GM18505 (cell line): ENCODE measurements at regions not wholly inside any gene's neighbourhood (a gene's known extent, or its start where the extent isn't known, plus 50 kb on each side); places are given as distances from the start of the nearest gene placed in this dataset.

Experiments
- ATAC-seq: cut with Tn5 transposase; IDR thresholded peaks from one replicate; pipeline ENCODE4 v1.9.1; 2021; ENCODE audit not compliant: unreplicated experiment
- POLR2A ChIP-seq: IDR thresholded peaks from 4 replicates; pipeline ENCODE4 v1.6.1; 2011; ENCODE audit warnings: borderline replicate concordance; ENCODE audit not compliant: insufficient read depth, insufficient read length; ENCODE audit errors: extremely low read depth

- no peak for ATAC-seq
- no peak for TF ChIP-seq POLR2A
Observed at GRCh38 chr9:38157711-38158110, 88.7 kb upstream of the SHB start.

GRCh38 chr9:38154501-38155421 is 85.7 kb upstream of the SHB start:
- TF ChIP-seq POLR2A = no peak
- no peak for ATAC-seq

DNA sequence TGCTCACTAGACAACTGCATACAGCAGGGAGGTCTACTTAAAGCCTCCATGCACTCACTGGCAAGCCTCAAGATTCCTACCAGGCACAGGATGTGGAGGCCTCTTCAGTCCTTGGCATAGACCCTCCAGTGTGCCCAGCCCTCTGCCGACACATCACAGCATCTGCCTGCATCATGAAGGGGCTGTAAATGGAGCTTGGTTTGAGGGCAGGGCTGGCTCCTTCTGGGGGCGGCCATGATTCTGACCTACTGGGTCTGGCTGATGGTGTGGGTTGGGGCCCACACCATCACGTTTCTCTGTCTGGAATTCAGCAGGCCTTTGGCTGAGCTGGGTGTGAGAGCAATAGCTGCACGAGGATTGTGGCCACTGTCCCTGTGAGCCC is 84.9 kb upstream of the SHB start:
- no peak for ATAC-seq
- no peak for TF ChIP-seq POLR2A

- ATAC-seq = no peak
- TF ChIP-seq POLR2A = no peak
Observed at GRCh38 chr9:38153152-38153909, 84.3 kb upstream of the SHB start.

GRCh38 chr9:38149647-38150046 is 80.6 kb upstream of the SHB start:
- no peak for ATAC-seq
- TF ChIP-seq POLR2A = no peak

GRCh38 chr9:38146844-38147243 is 77.8 kb upstream of the SHB start:
- no peak for ATAC-seq
- no peak for TF ChIP-seq POLR2A

GRCh38 chr9:38145526-38146053 is 76.6 kb upstream of the SHB start:
- no peak for TF ChIP-seq POLR2A
- no peak for ATAC-seq

GRCh38 chr9:38144421-38144820 is 75.4 kb upstream of the SHB start:
- ATAC-seq = no peak
- no peak for TF ChIP-seq POLR2A

DNA sequence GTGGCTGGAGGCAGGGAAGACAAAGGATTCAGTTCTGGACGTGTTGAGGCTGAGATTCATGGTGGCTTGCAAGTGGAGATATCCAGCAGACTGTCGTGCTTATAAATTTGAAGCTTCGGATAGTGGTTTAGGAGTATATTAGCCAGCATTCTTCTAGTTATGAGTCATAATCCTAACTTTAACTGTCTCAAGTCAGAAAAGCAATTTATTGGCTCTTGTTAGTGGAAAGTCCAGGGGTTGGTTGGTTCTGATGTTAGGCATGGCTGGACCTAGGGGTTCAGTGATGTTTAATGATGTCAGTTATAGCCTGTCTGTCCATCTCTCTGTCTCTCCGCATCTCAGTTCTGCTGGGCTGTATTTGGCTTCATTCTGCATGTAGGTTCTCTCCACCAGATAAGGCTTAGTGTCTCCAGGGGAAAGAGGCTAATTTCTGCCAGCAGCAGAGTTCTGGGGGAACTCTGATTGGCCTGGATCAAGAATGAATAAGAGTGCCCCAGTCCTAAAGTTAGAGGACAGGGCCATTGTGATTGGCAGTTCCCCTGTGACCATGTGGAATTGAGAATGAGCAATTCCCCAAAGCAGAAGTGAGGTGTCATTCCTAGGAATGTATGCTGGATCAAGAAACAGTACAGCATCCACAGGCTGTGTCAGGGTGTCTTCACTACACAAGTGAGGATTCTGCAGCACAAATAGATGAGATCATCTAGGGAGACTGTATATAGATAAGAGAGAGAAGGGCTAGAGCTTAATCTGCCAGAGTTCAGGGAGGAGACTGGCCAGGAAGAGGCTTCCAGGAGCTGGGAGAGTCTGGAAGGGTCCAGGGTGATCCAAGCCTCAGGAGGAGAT is 72.9 kb upstream of the SHB start:
- no peak for ATAC-seq
- TF ChIP-seq POLR2A = no peak

DNA sequence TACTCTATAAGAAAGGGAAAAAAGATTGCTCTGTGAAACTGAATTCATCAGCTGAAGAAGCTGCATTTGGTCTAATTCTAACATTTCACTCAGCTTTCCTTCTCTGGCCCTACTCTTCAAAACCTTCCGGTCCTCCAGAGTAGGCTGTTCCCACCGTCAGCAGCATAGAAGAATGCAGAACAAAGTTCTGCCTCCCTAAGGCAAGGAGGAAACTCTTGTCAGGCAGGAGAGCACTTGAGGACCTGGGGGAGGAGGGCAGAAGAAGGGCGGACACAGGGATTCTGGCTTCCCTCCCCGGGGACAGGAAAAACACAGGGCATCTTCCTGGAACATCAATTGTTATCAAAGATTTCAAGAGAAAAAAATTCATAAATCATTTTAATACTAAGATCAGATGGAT is 69.2 kb upstream of the SHB start:
- no peak for TF ChIP-seq POLR2A
- ATAC-seq = no peak

DNA sequence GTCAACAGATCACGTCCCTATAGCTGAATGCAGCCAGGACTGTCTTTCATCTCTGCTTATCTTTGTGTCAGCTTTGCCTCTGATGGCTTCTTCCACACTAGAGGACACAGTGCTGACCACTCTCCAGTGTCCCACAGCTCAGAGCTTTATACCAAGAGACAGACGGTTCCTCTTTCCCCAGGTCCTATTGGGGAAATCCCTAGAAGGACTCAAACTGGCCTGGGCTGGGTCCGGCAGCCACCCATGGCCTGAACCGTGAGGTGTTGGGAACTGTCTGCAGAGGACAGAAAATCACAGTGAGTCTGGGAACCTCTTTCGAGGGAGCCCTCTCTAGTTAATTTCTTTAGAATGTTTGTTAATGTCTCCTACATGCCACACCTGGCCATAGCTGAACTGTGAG is 68.3 kb upstream of the SHB start:
- TF ChIP-seq POLR2A = no peak
- ATAC-seq = no peak

DNA sequence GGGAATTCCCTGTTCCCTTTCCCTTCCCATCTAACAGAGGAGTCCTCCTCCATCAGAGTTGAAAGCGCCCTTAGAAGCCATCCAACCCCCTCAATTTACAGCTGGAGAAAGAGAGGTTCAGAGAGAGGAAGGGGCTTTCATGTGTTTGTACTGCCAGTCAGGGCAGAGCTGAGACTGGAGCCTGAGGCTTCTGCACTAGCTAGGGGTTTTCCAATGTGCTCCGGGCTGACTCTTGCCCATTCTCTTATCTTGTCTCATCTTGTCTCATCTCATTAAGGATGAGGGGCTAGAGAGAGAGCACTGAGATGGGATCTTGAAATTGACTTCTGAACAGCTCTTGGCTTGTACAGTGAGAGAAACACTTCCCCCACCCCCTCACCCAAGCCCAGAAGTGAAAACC is 67.4 kb upstream of the SHB start:
- no peak for ATAC-seq
- no peak for TF ChIP-seq POLR2A

DNA sequence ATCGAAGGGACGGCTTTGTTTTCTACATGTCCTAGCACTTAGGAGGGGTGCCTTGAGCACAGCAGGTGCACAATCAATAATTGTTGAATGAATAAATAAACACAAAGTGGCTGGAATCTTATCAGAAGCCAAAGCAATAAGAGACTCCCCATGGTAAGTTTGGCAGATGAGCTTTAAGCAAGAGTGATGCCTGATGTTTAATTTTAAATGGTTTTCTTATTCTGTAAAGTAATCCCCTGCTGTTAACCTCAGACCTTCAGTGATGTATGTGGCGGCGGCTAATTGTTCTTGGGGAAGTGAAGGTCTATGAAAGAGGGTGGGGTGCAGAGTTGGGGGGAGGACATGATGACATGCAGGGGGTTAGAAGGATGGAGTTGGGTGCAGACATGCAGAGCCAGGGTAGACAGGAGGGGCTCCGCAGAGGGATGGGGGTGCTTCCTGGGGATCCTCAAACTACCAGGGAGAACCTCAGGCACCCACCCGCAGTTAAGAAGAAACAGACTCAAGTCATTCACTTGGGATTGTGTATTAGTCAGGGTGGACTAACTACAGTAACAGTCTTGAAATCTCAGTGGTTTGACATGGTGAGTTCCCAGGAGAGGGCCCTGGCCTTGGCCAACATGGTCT is 65.7 kb upstream of the SHB start:
- no peak for ATAC-seq
- TF ChIP-seq POLR2A = no peak

- no peak for TF ChIP-seq POLR2A
- no peak for ATAC-seq
Observed at GRCh38 chr9:38133595-38133994, 64.6 kb upstream of the SHB start.
